GM19238 (cell line): ENCODE measurements at regions not wholly inside any gene's neighbourhood (a gene's known extent, or its start where the extent isn't known, plus 50 kb on each side); places are given as distances from the start of the nearest gene placed in this dataset.
"Not testable (repeated sequence)": the region's sequence is repeated elsewhere in the genome, so short reads cannot be mapped to it uniquely, and the experiment has no call there.

ENCODE experiments used
- DNase-seq: peaks from one replicate; pipeline ENCODE4 v3.0.0; 2011; ENCODE audit warnings: low spot score; ENCODE audit not compliant: insufficient read length

GRCh38 chr6:169913745-169914144, 162.3 kb downstream of the ERMARD start:
- not testable (repeated sequence) for DNase-seq

GRCh38 chr6:169913096-169913638, 161.7 kb downstream of the ERMARD start:
- no peak for DNase-seq

GRCh38 chr6:169912266-169913095, 161.1 kb downstream of the ERMARD start:
- no peak for DNase-seq

- no peak for DNase-seq
Measured at GRCh38 chr6:169911264-169912263, 160.1 kb downstream of the ERMARD start.

GRCh38 chr6:169909113-169909512, 157.7 kb downstream of the ERMARD start:
- DNase-seq = no peak

- DNase-seq = no peak
Measured at GRCh38 chr6:169908403-169908933, 157.0 kb downstream of the ERMARD start.

GRCh38 chr6:169907419-169908115, 156.1 kb downstream of the ERMARD start:
- DNase-seq = no peak

GRCh38 chr6:169906688-169907418, 155.4 kb downstream of the ERMARD start:
- DNase-seq = no peak

- no peak for DNase-seq
Measured at GRCh38 chr6:169906004-169906687, 154.7 kb downstream of the ERMARD start.

- DNase-seq = no peak
Measured at GRCh38 chr6:169905041-169905807, 153.8 kb downstream of the ERMARD start.

- no peak for DNase-seq
Measured at GRCh38 chr6:169904051-169904922, 152.9 kb downstream of the ERMARD start.

GRCh38 chr6:169903122-169903521, 151.7 kb downstream of the ERMARD start:
- DNase-seq = no peak

GRCh38 chr6:169902604-169903003, 151.2 kb downstream of the ERMARD start:
- DNase-seq = no peak

GRCh38 chr6:169902070-169902469, 150.6 kb downstream of the ERMARD start:
- no peak for DNase-seq

GRCh38 chr6:169899481-169900145, 148.2 kb downstream of the ERMARD start:
- no peak for DNase-seq

- no peak for DNase-seq
Measured at GRCh38 chr6:169898788-169899480, 147.5 kb downstream of the ERMARD start.
